AG10803 (cell line): ENCODE measurements at regions not wholly inside any gene's neighbourhood (a gene's known extent, or its start where the extent isn't known, plus 50 kb on each side); places are given as distances from the start of the nearest gene placed in this dataset.

Experiments used
- DNase-seq: peaks from one replicate; pipeline ENCODE4 v3.0.0; 2010; ENCODE audit warnings: low read depth
- H3K4me3 ChIP-seq: 2 replicates; pipeline ENCODE4 v1.5.1; 2011; ENCODE audit warnings: mild to moderate bottlenecking, low read length, control low read depth
- TF ChIP-seq, protein P1 (sequence below): conservative IDR thresholded peaks from 2 replicates; pipeline ENCODE4 v1.5.1; 2011; ENCODE audit warnings: mild to moderate bottlenecking, low read length, control low read depth, inconsistent platforms

DNA sequence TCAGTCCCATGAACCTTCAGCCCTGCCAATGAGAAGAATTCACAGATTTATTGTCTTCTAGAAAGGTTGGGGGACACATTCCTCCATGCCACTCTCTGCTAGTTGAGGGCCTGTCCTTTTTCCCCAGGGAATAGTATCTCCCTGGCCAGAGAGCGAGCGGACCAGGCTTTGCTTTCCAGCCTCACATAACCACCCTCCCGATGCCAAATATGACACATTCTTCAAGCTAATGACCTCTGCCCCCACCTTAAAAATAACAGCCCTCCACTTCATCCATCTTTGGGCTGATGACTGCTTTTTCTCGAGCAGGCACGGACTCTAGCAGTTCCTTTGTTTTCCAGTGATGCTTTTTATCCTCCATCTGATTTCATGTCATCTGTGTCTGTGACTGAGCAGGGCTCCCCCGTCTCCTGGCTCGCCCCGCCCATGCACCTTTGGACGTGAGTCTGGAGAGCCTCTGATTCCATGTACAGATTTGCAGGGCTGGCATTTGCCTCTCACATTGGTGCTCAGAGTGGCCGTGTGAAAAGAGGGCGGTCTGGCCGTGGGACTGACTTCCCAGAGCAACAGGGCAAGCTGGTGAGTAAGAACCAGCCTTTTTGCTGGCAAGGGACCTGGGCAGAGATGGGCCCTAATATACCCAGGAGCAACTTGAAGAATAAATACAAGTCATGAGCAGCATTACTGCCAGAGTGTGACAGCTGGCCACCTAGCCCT, 279.8 kb downstream of the BCOR start:
- TF ChIP-seq, protein P1, sequence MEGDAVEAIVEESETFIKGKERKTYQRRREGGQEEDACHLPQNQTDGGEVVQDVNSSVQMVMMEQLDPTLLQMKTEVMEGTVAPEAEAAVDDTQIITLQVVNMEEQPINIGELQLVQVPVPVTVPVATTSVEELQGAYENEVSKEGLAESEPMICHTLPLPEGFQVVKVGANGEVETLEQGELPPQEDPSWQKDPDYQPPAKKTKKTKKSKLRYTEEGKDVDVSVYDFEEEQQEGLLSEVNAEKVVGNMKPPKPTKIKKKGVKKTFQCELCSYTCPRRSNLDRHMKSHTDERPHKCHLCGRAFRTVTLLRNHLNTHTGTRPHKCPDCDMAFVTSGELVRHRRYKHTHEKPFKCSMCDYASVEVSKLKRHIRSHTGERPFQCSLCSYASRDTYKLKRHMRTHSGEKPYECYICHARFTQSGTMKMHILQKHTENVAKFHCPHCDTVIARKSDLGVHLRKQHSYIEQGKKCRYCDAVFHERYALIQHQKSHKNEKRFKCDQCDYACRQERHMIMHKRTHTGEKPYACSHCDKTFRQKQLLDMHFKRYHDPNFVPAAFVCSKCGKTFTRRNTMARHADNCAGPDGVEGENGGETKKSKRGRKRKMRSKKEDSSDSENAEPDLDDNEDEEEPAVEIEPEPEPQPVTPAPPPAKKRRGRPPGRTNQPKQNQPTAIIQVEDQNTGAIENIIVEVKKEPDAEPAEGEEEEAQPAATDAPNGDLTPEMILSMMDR, result no peak

DNA sequence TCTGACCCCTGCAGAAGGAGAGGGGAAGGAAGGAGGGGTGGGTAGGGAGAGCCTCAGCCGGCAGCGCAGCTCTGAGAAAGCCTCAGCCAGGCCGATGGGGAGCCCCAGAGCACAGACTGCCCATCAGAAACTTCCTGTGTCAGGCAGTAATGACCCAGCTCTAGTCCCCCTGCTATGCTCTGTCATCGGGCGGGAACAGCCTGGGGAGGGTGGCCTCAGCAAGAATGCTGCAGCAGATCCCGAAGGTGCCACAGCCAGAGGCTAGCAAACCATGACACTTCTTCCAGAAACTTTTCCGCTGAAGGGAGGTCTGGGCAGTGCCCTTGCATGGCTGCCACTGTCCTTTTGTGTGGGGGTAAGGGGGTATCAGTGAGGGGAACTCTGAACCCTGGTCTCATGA, 279.0 kb downstream of the BCOR start:
- TF ChIP-seq, protein P1, result no peak
- no peak for DNase-seq

More for the DNA sequence above, 279.8 kb downstream of the BCOR start:
- no peak overlapping the region for H3K4me3 ChIP-seq
- DNase-seq, result no peak

DNA sequence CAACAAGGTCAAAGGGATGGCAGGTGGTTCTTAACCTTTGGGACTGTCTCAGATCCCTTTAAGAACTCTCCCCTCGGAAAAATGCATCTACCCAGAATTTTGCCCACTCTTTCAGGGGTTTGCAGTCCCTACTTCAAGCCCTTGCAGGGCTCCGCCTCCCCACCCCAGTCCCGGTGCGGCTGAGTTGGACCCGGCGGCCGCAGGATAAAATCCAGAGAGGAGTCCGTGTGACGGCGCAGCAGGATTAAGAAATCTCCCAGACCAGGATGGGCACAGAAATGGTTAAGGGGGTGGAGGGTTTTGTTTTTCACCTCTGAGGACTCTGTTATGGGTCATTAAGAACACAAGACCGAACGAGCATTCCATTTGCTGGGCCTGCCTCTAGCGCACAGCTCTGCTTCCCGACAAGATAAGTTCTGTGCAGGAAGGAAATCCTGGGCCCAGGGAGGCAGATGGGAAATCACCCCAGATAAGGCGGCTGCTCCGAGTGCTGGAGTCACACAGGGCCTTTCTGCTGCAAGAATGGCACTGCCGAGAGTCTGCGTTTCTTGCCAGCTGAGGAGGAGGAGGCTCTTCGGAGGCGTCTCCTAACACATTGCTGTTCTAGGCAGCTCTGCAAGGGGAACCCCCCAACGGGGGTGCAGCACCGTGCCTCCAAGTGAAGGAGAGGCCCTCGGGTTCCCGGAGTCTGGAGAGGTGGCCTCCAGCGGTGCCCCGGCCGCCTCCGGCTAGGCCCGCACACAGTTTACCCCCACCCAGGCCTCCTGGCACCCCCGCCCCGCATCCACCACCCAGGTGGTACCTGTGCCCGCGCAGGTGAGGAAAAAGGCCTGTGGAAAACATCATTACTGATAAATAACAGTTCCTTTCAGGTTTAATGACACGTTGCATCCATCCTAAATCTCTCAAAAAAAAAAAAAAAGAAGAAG, 277.6 kb downstream of the BCOR start:
- no peak for DNase-seq
- TF ChIP-seq, protein P1, result no peak
- H3K4me3 ChIP-seq, result no peak overlapping the region; the same call in 1 of the 2 replicates

More for the DNA sequence above, 279.0 kb downstream of the BCOR start:
- H3K4me3 ChIP-seq, result no peak overlapping the region

DNA sequence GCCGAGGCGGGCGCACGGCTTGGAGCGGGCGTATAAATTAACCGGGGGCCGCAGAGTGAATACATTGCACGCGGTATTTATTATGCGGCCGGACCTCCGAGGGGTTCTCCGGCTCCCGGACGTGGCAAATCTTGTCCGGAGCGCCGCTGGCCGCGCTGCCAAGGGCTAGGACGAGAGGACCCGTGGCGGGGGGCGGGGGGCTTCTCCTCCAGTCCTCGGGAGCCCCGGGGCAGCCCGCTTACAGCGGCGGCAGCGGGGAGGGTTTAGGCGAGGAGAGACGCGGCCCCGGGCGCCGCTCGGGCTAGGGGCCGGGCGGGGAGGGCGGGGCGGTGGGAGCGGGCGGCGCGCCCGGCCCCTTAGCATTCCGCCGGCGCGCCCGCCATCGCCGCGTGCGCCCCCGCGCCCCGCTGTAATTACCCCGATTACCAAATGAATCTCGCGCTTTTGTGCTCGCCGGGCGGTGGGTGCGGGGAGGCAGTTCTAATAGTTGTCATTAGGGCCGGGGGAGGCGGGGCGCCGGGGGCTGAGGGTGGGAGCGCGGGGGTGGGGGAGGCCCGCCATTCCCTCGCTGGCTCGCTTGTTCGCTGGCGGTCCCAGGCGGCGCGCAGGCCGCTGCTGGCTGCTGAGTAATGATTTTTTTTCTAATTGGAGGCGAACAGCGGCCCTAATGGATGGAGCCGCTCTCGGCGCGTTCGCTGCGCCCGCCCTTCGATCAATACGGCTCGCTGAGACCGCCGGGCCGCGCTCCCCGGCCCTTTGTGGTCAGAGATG, 276.6 kb downstream of the BCOR start:
- peak overlapping the region; percentile 39 for H3K4me3 ChIP-seq
- TF ChIP-seq, protein P1, result no peak
- DNase-seq, result peak; percentile 20

DNA sequence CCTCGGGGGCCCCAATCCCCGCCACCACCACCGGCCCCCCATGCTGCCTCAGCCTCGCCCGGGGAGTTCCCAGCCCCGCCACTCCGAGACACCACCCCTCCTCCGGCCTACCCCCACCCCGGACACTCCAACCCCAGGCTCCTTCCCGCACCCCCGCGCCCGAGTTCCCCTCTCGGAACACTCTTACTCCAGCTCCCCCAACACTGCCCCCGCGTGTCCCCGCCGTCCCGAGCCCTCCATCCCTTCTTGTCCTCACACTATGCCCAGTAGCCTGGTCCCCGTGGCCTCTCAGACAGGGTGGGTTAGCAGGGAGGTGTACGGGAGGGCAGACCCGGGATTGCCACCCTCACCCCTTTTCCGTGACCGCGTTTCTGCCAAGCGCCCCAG, 276.1 kb downstream of the BCOR start:
- H3K4me3 ChIP-seq, result no peak overlapping the region
- TF ChIP-seq, protein P1, result no peak
- no peak for DNase-seq

DNA sequence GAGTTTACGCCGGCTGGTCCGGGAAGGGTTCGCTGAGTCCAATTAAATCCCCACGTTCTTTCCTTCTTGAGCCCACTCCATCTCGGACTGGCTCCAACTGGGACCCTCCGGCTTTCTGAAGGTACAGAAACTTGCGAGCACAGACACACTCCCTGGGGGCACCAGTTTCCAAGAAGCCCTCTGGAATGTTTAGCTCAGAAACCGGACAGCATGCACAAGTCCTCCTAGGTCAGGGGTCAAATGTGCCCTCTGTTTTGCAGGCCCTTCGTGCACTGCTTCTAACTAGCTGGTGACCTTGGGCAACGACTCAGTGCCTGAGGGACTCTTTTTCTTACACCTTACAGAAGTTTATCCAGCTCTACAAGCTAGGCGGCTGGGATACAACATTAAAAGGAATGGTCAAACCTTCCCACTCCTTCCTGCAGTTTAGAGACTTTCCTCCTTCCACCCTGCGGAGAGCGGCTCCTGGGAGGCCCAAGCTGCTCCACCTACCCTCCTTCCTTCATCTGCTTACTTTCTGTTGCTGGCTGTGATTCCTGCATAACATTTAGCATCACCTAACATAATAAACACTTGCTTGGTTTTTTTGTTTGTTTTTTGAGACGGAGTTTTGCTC, 275.5 kb downstream of the BCOR start:
- TF ChIP-seq, protein P1, result no peak
- no peak for DNase-seq
- H3K4me3 ChIP-seq, result no peak overlapping the region
